HuH-7.5 (cell line): ENCODE measurements at regions not wholly inside any gene's neighbourhood (a gene's known extent, or its start where the extent isn't known, plus 50 kb on each side); places are given as distances from the start of the nearest gene placed in this dataset.
"Not testable (repeated sequence)": the region's sequence is repeated elsewhere in the genome, so short reads cannot be mapped to it uniquely, and the experiment has no call there.

Source experiments
- DNase-seq: peaks from one replicate; pipeline ENCODE4 v3.0.0; 2011; ENCODE audit warnings: low spot score

GRCh38 chr5:128730021-128730420 lies 192.0 kb upstream of the FBN2 start:
- DNase-seq: not testable (repeated sequence)

- DNase-seq: not testable (repeated sequence)
Measured at GRCh38 chr5:128735656-128736055, 197.6 kb upstream of the FBN2 start.

- no peak for DNase-seq
Measured at GRCh38 chr5:128736553-128736952, 198.5 kb upstream of the FBN2 start.

GRCh38 chr5:128749136-128749898 lies 211.3 kb upstream of the FBN2 start:
- DNase-seq: no peak

- no peak for DNase-seq
Measured at GRCh38 chr5:128750155-128750554, 212.1 kb upstream of the FBN2 start.

GRCh38 chr5:128757196-128757959 lies 207.9 kb upstream of the SLC27A6 start:
- no peak for DNase-seq

GRCh38 chr5:128762661-128763306 lies 202.5 kb upstream of the SLC27A6 start:
- DNase-seq: no peak

- no peak for DNase-seq
Measured at GRCh38 chr5:128763321-128763720, 202.0 kb upstream of the SLC27A6 start.

- no peak for DNase-seq
Measured at GRCh38 chr5:128764601-128765310, 200.5 kb upstream of the SLC27A6 start.

- no peak for DNase-seq
Measured at GRCh38 chr5:128765448-128766061, 199.7 kb upstream of the SLC27A6 start.

- DNase-seq: no peak
Measured at GRCh38 chr5:128766406-128766805, 198.9 kb upstream of the SLC27A6 start.

GRCh38 chr5:128770907-128771306 lies 194.4 kb upstream of the SLC27A6 start:
- no peak for DNase-seq

GRCh38 chr5:128772356-128772755 lies 192.9 kb upstream of the SLC27A6 start:
- DNase-seq: no peak

GRCh38 chr5:128773378-128773777 lies 191.9 kb upstream of the SLC27A6 start:
- no peak for DNase-seq

- DNase-seq: no peak
Measured at GRCh38 chr5:128774605-128775004, 190.7 kb upstream of the SLC27A6 start.

GRCh38 chr5:128775558-128775957 lies 189.7 kb upstream of the SLC27A6 start:
- DNase-seq: no peak

- DNase-seq: no peak
Measured at GRCh38 chr5:128777052-128777451, 188.2 kb upstream of the SLC27A6 start.

- no peak for DNase-seq
Measured at GRCh38 chr5:128778474-128778873, 186.8 kb upstream of the SLC27A6 start.

- DNase-seq: no peak
Measured at GRCh38 chr5:128782446-128782845, 182.8 kb upstream of the SLC27A6 start.

- no peak for DNase-seq
Measured at GRCh38 chr5:128784726-128785125, 180.6 kb upstream of the SLC27A6 start.

- no peak for DNase-seq
Measured at GRCh38 chr5:128791312-128791711, 174.0 kb upstream of the SLC27A6 start.

- DNase-seq: no peak
Measured at GRCh38 chr5:128796506-128796905, 168.8 kb upstream of the SLC27A6 start.
